ENCODE measurements at regions not wholly inside any gene's neighbourhood (a gene's known extent, or its start where the extent isn't known, plus 50 kb on each side); places are given as distances from the start of the nearest gene placed in this dataset.

DNA sequence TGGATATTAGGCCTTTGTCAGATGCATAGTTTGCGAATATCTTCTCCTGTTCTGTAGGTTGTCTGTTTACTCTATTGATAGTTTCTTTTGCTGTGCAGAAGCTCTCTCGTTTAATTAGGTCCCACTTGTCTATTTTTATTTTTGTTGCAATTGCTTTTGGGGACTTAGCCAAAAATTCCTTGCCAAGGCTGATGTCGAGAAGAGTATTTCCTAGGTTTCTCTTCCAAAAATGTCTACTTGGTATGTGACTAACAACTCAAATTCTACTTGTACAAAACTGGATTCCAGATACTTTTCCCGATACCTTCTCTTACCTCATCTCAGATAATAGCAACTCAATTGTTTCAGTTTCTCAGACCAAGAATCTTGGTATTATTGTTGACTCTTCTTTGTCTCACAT lies 142.4 kb upstream of the GLRA2 start:
- TF ChIP-seq, protein P1, sequence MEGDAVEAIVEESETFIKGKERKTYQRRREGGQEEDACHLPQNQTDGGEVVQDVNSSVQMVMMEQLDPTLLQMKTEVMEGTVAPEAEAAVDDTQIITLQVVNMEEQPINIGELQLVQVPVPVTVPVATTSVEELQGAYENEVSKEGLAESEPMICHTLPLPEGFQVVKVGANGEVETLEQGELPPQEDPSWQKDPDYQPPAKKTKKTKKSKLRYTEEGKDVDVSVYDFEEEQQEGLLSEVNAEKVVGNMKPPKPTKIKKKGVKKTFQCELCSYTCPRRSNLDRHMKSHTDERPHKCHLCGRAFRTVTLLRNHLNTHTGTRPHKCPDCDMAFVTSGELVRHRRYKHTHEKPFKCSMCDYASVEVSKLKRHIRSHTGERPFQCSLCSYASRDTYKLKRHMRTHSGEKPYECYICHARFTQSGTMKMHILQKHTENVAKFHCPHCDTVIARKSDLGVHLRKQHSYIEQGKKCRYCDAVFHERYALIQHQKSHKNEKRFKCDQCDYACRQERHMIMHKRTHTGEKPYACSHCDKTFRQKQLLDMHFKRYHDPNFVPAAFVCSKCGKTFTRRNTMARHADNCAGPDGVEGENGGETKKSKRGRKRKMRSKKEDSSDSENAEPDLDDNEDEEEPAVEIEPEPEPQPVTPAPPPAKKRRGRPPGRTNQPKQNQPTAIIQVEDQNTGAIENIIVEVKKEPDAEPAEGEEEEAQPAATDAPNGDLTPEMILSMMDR (conservative IDR thresholded peaks at IDR 0.05 in 1 of 2, IDR thresholded peaks at IDR 0.05 in 1 of 2; ENCODE audit: extremely low read depth in 1 of 2, insufficient read depth in 1 of 2, low read depth in 1 of 2, low read length in 2 of 2), result no peak
- no peak for TF ChIP-seq EZH2 (IDR thresholded peaks at IDR 0.05; ENCODE audit: borderline replicate concordance, low read length)

All from mammary epithelial cell (primary cell).